ENCODE measurements at regions not wholly inside any gene's neighbourhood (a gene's known extent, or its start where the extent isn't known, plus 50 kb on each side); places are given as distances from the start of the nearest gene placed in this dataset.

GRCh38 chr4:63788271-63788670 lies 621.0 kb downstream of the TECRL start:
- Histone ChIP-seq H3K4me3 (no peak overlapping the region), H3K36me3 (no peaks in the 10 kb centered on the region), H3K27me3 (no peaks in the 10 kb centered on the region), H3K4me1 (no peaks in the 10 kb centered on the region), H3K9me3 (no peaks in the 10 kb centered on the region), H3K27ac (no peak overlapping the region)
- intact Hi-C loops (cut with DNase I; ENCODE audit: low total_unique reads): no loop called here
- no peak for DNase-seq
- no peak for TF ChIP-seq CTCF (IDR thresholded peaks at IDR 0.05)

- no peaks in the 10 kb centered on the region for H3K27me3 ChIP-seq
- no peak overlapping the region for H3K4me3 ChIP-seq
- TF ChIP-seq CTCF (IDR thresholded peaks at IDR 0.05): no peak
- H3K36me3 ChIP-seq: no peaks in the 10 kb centered on the region
- no peak for DNase-seq
- no peaks in the 10 kb centered on the region for H3K4me1 ChIP-seq
- no peak overlapping the region for H3K27ac ChIP-seq
- intact Hi-C loops (cut with DNase I; ENCODE audit: low total_unique reads): no loop called here
- H3K9me3 ChIP-seq: no peaks in the 10 kb centered on the region
Observed at GRCh38 chr4:63787326-63787725, 621.9 kb downstream of the TECRL start.

- Histone ChIP-seq H3K27me3 (no peaks in the 10 kb centered on the region), H3K4me3 (no peak overlapping the region), H3K4me1 (no peaks in the 10 kb centered on the region), H3K9me3 (no peaks in the 10 kb centered on the region), H3K27ac (no peak overlapping the region), H3K36me3 (no peaks in the 10 kb centered on the region)
- no peak for DNase-seq
- intact Hi-C loops (cut with DNase I; ENCODE audit: low total_unique reads): no loop called here
- TF ChIP-seq CTCF (IDR thresholded peaks at IDR 0.05): no peak
Observed at GRCh38 chr4:63786171-63786570, 623.1 kb downstream of the TECRL start.

- DNase-seq: no peak
- Histone ChIP-seq H3K4me1 (no peaks in the 10 kb centered on the region), H3K36me3 (no peaks in the 10 kb centered on the region), H3K9me3 (no peaks in the 10 kb centered on the region), H3K27ac (no peak overlapping the region), H3K27me3 (no peaks in the 10 kb centered on the region), H3K4me3 (no peak overlapping the region)
- TF ChIP-seq CTCF (IDR thresholded peaks at IDR 0.05): no peak
- intact Hi-C loops (cut with DNase I; ENCODE audit: low total_unique reads): no loop called here
Observed at GRCh38 chr4:63784822-63785221, 624.4 kb downstream of the TECRL start.

GRCh38 chr4:63777601-63778000 lies 631.6 kb downstream of the TECRL start:
- intact Hi-C loops (cut with DNase I; ENCODE audit: low total_unique reads): no loop called here
- no peaks in the 10 kb centered on the region for H3K27me3 ChIP-seq
- H3K4me3 ChIP-seq: no peak overlapping the region
- no peak for TF ChIP-seq CTCF (IDR thresholded peaks at IDR 0.05)
- no peak for DNase-seq
- no peak overlapping the region for H3K27ac ChIP-seq
- H3K9me3 ChIP-seq: no peaks in the 10 kb centered on the region
- no peaks in the 10 kb centered on the region for H3K4me1 ChIP-seq
- H3K36me3 ChIP-seq: no peaks in the 10 kb centered on the region

GRCh38 chr4:63764400-63764799 lies 644.9 kb downstream of the TECRL start:
- intact Hi-C loops (cut with DNase I; ENCODE audit: low total_unique reads): no loop called here
- no peak overlapping the region for H3K27ac ChIP-seq
- H3K36me3 ChIP-seq: no peaks in the 10 kb centered on the region
- H3K4me1 ChIP-seq: no peaks in the 10 kb centered on the region
- H3K9me3 ChIP-seq: no peaks in the 10 kb centered on the region
- H3K27me3 ChIP-seq: no peaks in the 10 kb centered on the region
- TF ChIP-seq CTCF (IDR thresholded peaks at IDR 0.05): no peak
- no peak overlapping the region for H3K4me3 ChIP-seq
- DNase-seq: no peak

Measured in tibial artery (tissue), 4 donors.